Adrenal gland (tissue), 5 donors: ENCODE measurements at regions not wholly inside any gene's neighbourhood (a gene's known extent, or its start where the extent isn't known, plus 50 kb on each side); places are given as distances from the start of the nearest gene placed in this dataset.

Source experiments
- CTCF ChIP-seq, 6 experiments: fragments of 450-650 bp in 4 of 6; fragments of 200-600 bp in 2 of 6; sonication (generic) in 1 of 6; IDR thresholded peaks; 1 replicate in 5 of 6; 2 replicates in 1 of 6; pipeline versions ENCODE4 v1.5.1 to v1.8.0; 2016 to 2021; ENCODE audit warnings: antibody characterized with exemption in 6 of 6, mild to moderate bottlenecking in 2 of 6, moderate library complexity in 1 of 6
- POLR2A ChIP-seq, 2 donors: fragments of 450-650 bp; IDR thresholded peaks; one replicate each; pipeline ENCODE4 v1.6.1; 2017; ENCODE audit warnings: antibody characterized with exemption in 2 of 2, mild to moderate bottlenecking in 2 of 2, moderate library complexity in 1 of 2
- donor health status: DM: no; HTN: no; CAD: no.

GRCh38 chr2:43074052-43074451 lies 152.4 kb downstream of the ZFP36L2 start:
- TF ChIP-seq CTCF (IDR thresholded peaks at IDR 0.05), result no peak
- TF ChIP-seq POLR2A (IDR thresholded peaks at IDR 0.05), result no peak
